VCaP (cell line): ENCODE measurements at regions not wholly inside any gene's neighbourhood (a gene's known extent, or its start where the extent isn't known, plus 50 kb on each side); places are given as distances from the start of the nearest gene placed in this dataset.

Experiments used
- H3K27ac ChIP-seq: fragments of 450-650 bp; 2 replicates; pipeline ENCODE4 v1.5.1; 2017
- TF ChIP-seq, protein P1 (sequence below): fragments of 450-650 bp; conservative IDR thresholded peaks from 2 replicates; pipeline ENCODE4 v1.5.1; 2017; ENCODE audit warnings: mild to moderate bottlenecking, moderate library complexity

DNA sequence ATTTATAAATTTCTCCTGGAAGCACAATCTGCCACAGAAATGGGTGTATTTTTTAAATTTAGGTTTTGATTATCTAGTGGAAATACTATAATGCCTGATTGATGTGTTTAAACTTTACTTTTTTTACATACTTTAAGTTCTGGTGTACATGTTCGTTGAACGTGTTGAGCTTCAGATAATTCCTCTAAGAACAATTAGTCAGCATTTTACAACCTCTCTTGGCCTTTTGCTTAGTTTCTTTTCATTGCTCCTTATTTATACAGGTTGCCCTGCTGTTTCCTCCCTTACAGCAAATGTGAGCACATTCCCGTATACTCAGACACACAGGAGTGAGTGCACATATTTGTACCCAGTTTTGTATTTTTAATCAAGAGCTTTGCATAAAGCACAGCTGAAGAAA lies 1038.9 kb downstream of the BRINP3 start:
- no peak overlapping the region for H3K27ac ChIP-seq
- TF ChIP-seq, protein P1, sequence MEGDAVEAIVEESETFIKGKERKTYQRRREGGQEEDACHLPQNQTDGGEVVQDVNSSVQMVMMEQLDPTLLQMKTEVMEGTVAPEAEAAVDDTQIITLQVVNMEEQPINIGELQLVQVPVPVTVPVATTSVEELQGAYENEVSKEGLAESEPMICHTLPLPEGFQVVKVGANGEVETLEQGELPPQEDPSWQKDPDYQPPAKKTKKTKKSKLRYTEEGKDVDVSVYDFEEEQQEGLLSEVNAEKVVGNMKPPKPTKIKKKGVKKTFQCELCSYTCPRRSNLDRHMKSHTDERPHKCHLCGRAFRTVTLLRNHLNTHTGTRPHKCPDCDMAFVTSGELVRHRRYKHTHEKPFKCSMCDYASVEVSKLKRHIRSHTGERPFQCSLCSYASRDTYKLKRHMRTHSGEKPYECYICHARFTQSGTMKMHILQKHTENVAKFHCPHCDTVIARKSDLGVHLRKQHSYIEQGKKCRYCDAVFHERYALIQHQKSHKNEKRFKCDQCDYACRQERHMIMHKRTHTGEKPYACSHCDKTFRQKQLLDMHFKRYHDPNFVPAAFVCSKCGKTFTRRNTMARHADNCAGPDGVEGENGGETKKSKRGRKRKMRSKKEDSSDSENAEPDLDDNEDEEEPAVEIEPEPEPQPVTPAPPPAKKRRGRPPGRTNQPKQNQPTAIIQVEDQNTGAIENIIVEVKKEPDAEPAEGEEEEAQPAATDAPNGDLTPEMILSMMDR, result no peak

- TF ChIP-seq, protein P1, result no peak
- H3K27ac ChIP-seq, result no peak overlapping the region
Measured at GRCh38 chr1:189463166-189463565, 1014.5 kb downstream of the BRINP3 start.

GRCh38 chr1:189496768-189497167 lies 980.9 kb downstream of the BRINP3 start:
- TF ChIP-seq, protein P1, result no peak
- H3K27ac ChIP-seq, result no peak overlapping the region

- TF ChIP-seq, protein P1, result no peak
- H3K27ac ChIP-seq, result no peak overlapping the region
Measured at GRCh38 chr1:189499736-189500135, 977.9 kb downstream of the BRINP3 start.

- no peak overlapping the region for H3K27ac ChIP-seq
- TF ChIP-seq, protein P1, result no peak
Measured at GRCh38 chr1:189500778-189501177, 976.9 kb downstream of the BRINP3 start.

DNA sequence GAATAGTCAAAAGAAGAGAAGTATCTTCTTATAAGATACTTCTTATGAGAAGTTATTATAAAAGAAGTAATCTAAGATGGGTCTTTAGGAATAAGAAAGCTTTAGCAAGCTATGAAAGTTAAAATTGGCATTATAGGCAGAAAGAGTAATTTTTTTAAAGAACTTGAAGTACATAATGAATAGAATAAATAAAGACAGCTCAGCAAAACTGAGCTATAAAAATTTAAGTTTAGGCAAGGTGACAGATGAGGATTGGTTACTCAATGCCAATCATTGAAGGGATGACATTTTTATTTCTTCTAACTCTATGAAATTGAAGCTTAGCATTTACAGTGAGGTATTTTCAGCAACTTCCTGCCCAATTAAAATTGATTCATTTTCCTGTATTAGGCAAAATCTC lies 966.8 kb downstream of the BRINP3 start:
- no peak overlapping the region for H3K27ac ChIP-seq
- TF ChIP-seq, protein P1, result no peak

- TF ChIP-seq, protein P1, result no peak
- no peak overlapping the region for H3K27ac ChIP-seq
Measured at GRCh38 chr1:189513091-189513490, 964.6 kb downstream of the BRINP3 start.

DNA sequence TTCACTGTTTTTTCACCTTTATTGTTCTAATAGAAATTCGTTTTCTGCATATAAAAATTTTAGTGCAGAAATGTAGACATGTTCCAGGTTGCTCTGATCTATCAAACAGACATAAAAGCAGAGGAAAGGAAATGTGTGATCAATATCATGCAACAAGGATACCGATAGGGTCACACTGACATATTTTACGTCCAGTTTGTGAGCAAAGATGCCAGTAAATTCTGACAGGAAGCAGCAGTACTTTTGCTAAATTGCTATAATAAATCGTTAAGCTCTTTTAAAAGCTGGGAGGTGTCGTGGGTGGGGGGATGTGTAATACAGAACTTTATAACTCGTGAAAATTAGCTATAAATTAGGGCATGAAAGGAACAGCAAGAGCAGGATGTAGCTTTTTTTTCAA lies 955.2 kb downstream of the BRINP3 start:
- TF ChIP-seq, protein P1, result no peak

More for the DNA sequence above, 955.2 kb downstream of the BRINP3 start:
- no peak overlapping the region for H3K27ac ChIP-seq
